Endothelial cell of umbilical vein (primary cell): ENCODE measurements at regions not wholly inside any gene's neighbourhood (a gene's known extent, or its start where the extent isn't known, plus 50 kb on each side); places are given as distances from the start of the nearest gene placed in this dataset.

Experiments used
- BruUV-seq: library from RNA; stranded (reverse); fragments of 400-500 nt; replicated peaks from 2 replicates; lab custom pipeline; 2021; lab: Mats Ljungman, UMichigan
- CTCF ChIA-PET: fragments of 300-600, 350-600 bp; sonication (Branson Sonifier 250); formaldehyde crosslinking; loops from one replicate; lab custom pipeline; 2021; ENCODE audit warnings: antibody characterized with exemption, inconsistent platforms; lab: Charles Lee
- POLR2A ChIA-PET: fragments of 300-600, 350-600 bp; sonication (Branson Sonifier 250); formaldehyde crosslinking; loops from one replicate; lab custom pipeline; 2021; ENCODE audit warnings: antibody characterized with exemption, inconsistent platforms; lab: Charles Lee
- DNase-seq: peaks from one replicate; pipeline ENCODE4 v3.0.0-alpha.2; 2011; ENCODE audit warnings: low read depth, low spot score
- FAIRE-seq: peaks from 2 replicates; lab custom pipeline; 2011; peaks lifted over from hg19 to GRCh38; lab: Jason Lieb, UNC
- H2AFZ ChIP-seq: 2 replicates; pipeline ENCODE4 v1.6.0; 2012; ENCODE audit warnings: low read depth, low read length, control low read depth, inconsistent platforms
- H3K27ac ChIP-seq: 2 replicates; pipeline ENCODE4 v1.5.1; 2011; ENCODE audit warnings: low read depth, mild to moderate bottlenecking, control low read depth, low read length, moderate library complexity; ENCODE audit not compliant: insufficient read depth
- H3K27me3 ChIP-seq, 2 experiments: 2 replicates each; pipeline versions ENCODE4 v1.6.0 to v1.6.1; 2011; ENCODE audit warnings: low read length in 2 of 2, mixed read lengths in 1 of 2; ENCODE audit not compliant: control insufficient read depth in 2 of 2, insufficient read depth in 2 of 2
- H3K36me3 ChIP-seq, 2 experiments: 2 replicates in 1 of 2; 3 replicates in 1 of 2; pipeline ENCODE4 v1.5.1; 2011; ENCODE audit warnings: low read length in 2 of 2, mild to moderate bottlenecking in 1 of 2, moderate library complexity in 1 of 2; ENCODE audit not compliant: control insufficient read depth in 2 of 2, insufficient read depth in 2 of 2; ENCODE audit errors: extremely low read depth in 1 of 2
- H3K4me1 ChIP-seq: 3 replicates; pipeline ENCODE4 v1.5.1; 2011; ENCODE audit warnings: mild to moderate bottlenecking, low read length; ENCODE audit not compliant: control insufficient read depth, insufficient read depth; ENCODE audit errors: extremely low read depth
- H3K4me2 ChIP-seq: 2 replicates; pipeline ENCODE4 v1.6.1; 2011; ENCODE audit warnings: low read length, control low read depth, mixed read lengths; ENCODE audit not compliant: insufficient read depth
- H3K4me3 ChIP-seq, 3 experiments: fragments of 200-600 bp in 1 of 3; sonication (generic), shearing (Covaris generic) in 1 of 3; replicated peaks in 1 of 3; 2 replicates each; pipeline ENCODE4 v1.5.1; 2011 to 2016; ENCODE audit warnings: control low read depth in 3 of 3, low read length in 3 of 3, mild to moderate bottlenecking in 2 of 3, inconsistent platforms in 1 of 3, low read depth in 1 of 3, moderate library complexity in 1 of 3; ENCODE audit not compliant: insufficient read depth in 1 of 3
- H3K79me2 ChIP-seq: 2 replicates; pipeline ENCODE4 v1.6.0; 2012; ENCODE audit warnings: low read length, inconsistent platforms; ENCODE audit not compliant: control insufficient read depth, insufficient read depth
- H3K9ac ChIP-seq: replicated peaks from 2 replicates; pipeline ENCODE3; 2011; ENCODE audit warnings: low read length, control low read depth; ENCODE audit not compliant: insufficient read depth; ENCODE audit errors: extremely low read depth
- H3K9me1 ChIP-seq: replicated peaks from 3 replicates; pipeline ENCODE4 v1.6.0; 2011; ENCODE audit warnings: mild to moderate bottlenecking, low read length; ENCODE audit not compliant: control insufficient read depth, insufficient read depth; ENCODE audit errors: extremely low read depth
- H3K9me3 ChIP-seq: replicated peaks from 2 replicates; pipeline ENCODE4 v1.5.1; 2012; ENCODE audit warnings: low read length, inconsistent platforms; ENCODE audit not compliant: control insufficient read depth, insufficient read depth
- H4K20me1 ChIP-seq: replicated peaks from 2 replicates; pipeline ENCODE3; 2011; ENCODE audit warnings: mild to moderate bottlenecking, low read length; ENCODE audit not compliant: control insufficient read depth, insufficient read depth; ENCODE audit errors: extremely low read depth
- EZH2 ChIP-seq: IDR thresholded peaks from 2 replicates; pipeline ENCODE4 v1.6.1; 2012; ENCODE audit warnings: borderline replicate concordance, low read depth, mild to moderate bottlenecking, moderate library complexity, low read length, inconsistent platforms; ENCODE audit not compliant: severe bottlenecking
- FOS ChIP-seq: IDR thresholded peaks from 2 replicates; pipeline ENCODE4 v1.6.1; 2011; ENCODE audit warnings: mild to moderate bottlenecking, low read length, moderate library complexity, borderline replicate concordance; ENCODE audit not compliant: insufficient read depth
- GATA2 ChIP-seq: IDR thresholded peaks from 2 replicates; pipeline ENCODE4 v1.7.0; 2011; ENCODE audit warnings: low read depth, mild to moderate bottlenecking, moderate library complexity, mixed read lengths, low read length; ENCODE audit not compliant: insufficient read length, insufficient read depth
- JUN ChIP-seq: IDR thresholded peaks from 2 replicates; pipeline ENCODE4 v1.6.1; 2011; ENCODE audit warnings: borderline replicate concordance, low read depth; ENCODE audit not compliant: insufficient read length, insufficient read depth
- MYC ChIP-seq: IDR thresholded peaks from one replicate; pipeline ENCODE4 v1.6.1; 2011; ENCODE audit warnings: mild to moderate bottlenecking, low read depth, low read length
- POLR2A ChIP-seq: IDR thresholded peaks from 2 replicates; pipeline ENCODE4 v1.6.1; 2012; ENCODE audit warnings: low read depth, mild to moderate bottlenecking, control low read depth, low read length
- POLR2AphosphoS5 ChIP-seq: IDR thresholded peaks from 2 replicates; pipeline ENCODE4 v1.6.1; 2012; ENCODE audit warnings: low read depth, mild to moderate bottlenecking, control low read depth, low read length, moderate library complexity; ENCODE audit not compliant: insufficient read depth
- dilution Hi-C: fragments of 300-500 bp; cut with MboI; formaldehyde crosslinking; loops from one replicate; pipeline ENCODE4 v1.15.0; 2019; ENCODE audit warnings: low sequenced_read_pairs; ENCODE audit not compliant: extremely low pct_ligation_motif_present
- intact Hi-C: fragments of 100-400 bp; cut with micrococcal nuclease; formaldehyde crosslinking; loops from one replicate; pipeline ENCODE4 v1.10.0; 2022
- TF ChIP-seq, protein P1 (sequence below), 2 donors: IDR thresholded peaks; 1 replicate in 1 of 2; 2 replicates in 1 of 2; pipeline ENCODE4 v1.5.1; 2011; ENCODE audit warnings: low read length in 2 of 2, mild to moderate bottlenecking in 2 of 2, moderate library complexity in 2 of 2, control low read depth in 1 of 2, inconsistent platforms in 1 of 2, low read depth in 1 of 2; ENCODE audit not compliant: insufficient read depth in 1 of 2; ENCODE audit errors: extremely low read depth in 1 of 2
- TF ChIP-seq, protein P2 (sequence below): IDR thresholded peaks from 2 replicates; pipeline ENCODE4 v1.6.1; 2011; ENCODE audit not compliant: insufficient read depth, insufficient read length

DNA sequence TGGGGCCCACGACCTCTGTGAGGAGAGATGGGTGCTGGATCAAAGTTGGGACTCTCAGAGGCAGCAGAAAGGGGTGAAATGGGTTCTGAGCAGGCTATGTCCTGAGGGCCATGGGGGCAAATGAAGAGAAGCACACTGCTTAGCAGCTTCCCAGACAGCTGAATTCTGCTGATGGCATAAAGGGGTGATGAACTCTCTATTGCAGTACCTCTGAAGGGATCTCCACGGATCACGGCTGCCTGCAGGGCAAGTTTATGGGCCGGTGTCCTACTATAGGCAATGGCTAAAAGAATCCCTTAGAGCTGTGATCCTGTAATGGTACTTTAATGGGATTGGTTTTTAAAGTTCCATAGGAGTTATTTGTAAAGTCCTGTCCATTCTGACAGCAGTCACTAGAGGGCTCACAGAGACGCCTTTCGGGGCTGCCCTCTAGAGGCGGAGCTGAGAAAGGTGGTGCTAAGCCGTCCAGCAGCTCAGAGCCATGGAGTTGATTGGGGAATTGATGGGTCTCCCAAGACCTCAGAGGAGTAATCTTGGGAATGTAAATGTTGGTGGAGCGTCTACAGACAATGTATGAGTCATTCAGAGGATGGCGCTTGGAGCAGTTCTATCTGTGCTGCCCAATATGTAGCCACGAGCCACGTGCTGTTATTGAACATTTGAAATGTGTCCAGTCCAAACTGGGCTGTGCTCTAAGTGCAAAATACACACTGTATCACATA is 287.3 kb downstream of the COG6 start:
- Histone ChIP-seq H3K27ac (no peak overlapping the region), H3K36me3 (no peaks in the 10 kb centered on the region), H3K27me3 (no peaks in the 10 kb centered on the region), H3K4me3 (no peak overlapping the region), H4K20me1 (no peaks in the 10 kb centered on the region), H3K9ac (no peak overlapping the region), H3K9me1 (no peaks in the 10 kb centered on the region), H2AFZ (peak overlapping the region; percentile 18), H3K4me1 (peaks cover 3% of the 10 kb centered on the region), H3K79me2 (no peaks in the 10 kb centered on the region), H3K4me2 (no peak overlapping the region), H3K9me3 (no peaks in the 10 kb centered on the region)
- dilution Hi-C loops (no loop called here), intact Hi-C loops (loop anchor here (1.0 to 10.0 kb wide), 5 partner anchors 48 to 739 kb away; partner anchors contain the start of gene FOXO1)
- no TSS peak for BruUV-seq
- TF ChIP-seq, protein P1, sequence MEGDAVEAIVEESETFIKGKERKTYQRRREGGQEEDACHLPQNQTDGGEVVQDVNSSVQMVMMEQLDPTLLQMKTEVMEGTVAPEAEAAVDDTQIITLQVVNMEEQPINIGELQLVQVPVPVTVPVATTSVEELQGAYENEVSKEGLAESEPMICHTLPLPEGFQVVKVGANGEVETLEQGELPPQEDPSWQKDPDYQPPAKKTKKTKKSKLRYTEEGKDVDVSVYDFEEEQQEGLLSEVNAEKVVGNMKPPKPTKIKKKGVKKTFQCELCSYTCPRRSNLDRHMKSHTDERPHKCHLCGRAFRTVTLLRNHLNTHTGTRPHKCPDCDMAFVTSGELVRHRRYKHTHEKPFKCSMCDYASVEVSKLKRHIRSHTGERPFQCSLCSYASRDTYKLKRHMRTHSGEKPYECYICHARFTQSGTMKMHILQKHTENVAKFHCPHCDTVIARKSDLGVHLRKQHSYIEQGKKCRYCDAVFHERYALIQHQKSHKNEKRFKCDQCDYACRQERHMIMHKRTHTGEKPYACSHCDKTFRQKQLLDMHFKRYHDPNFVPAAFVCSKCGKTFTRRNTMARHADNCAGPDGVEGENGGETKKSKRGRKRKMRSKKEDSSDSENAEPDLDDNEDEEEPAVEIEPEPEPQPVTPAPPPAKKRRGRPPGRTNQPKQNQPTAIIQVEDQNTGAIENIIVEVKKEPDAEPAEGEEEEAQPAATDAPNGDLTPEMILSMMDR (IDR thresholded peaks at IDR 0.05; ENCODE audit: extremely low read depth in 1 of 2, insufficient read depth in 1 of 2, low read depth in 1 of 2, low read length in 2 of 2): peak; percentile 86 to 94
- TF ChIP-seq, protein P2, sequence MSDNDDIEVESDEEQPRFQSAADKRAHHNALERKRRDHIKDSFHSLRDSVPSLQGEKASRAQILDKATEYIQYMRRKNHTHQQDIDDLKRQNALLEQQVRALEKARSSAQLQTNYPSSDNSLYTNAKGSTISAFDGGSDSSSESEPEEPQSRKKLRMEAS: no peak
- DNase-seq (peak; percentile 71), FAIRE-seq (peak; percentile 79)
- POLR2A ChIA-PET: no interaction called here
- CTCF ChIA-PET: interaction anchor here (0.5 to 3.1 kb wide), 53 partner anchors 9 to 836 kb away, joined by 3 to 39 read pairs (median 4); no protein-coding TSS in a partner anchor

DNA sequence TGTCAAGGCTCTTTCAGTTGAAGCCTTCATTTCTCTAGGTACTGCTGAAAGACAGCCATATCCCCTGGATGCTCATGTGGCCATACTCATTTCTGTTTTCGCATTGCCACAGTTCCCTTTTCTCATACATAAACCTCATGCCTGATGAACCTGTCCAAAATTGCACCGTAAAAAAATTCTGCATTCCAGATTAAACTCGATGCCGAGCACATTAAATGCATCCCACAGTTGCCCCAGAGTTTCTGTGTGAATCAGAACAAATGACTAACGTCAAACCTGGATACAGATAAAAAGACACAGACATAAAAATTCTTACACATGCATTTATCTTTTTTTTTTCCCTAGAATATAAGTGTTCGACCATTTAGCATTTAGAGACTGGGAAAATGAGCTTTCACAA is 288.2 kb downstream of the COG6 start:
- BruUV-seq: no TSS peak
- no peak for DNase-seq
- Histone ChIP-seq H3K9me3 (no peaks in the 10 kb centered on the region), H4K20me1 (no peaks in the 10 kb centered on the region), H3K9me1 (no peaks in the 10 kb centered on the region), H3K79me2 (no peaks in the 10 kb centered on the region), H3K27ac (no peak overlapping the region), H3K27me3 (no peaks in the 10 kb centered on the region), H2AFZ (peak overlapping the region; percentile 39), H3K9ac (no peak overlapping the region), H3K36me3 (no peaks in the 10 kb centered on the region), H3K4me1 (peaks cover 3% of the 10 kb centered on the region), H3K4me2 (no peak overlapping the region), H3K4me3 (no peak overlapping the region)
- no peak for TF ChIP-seq POLR2A
- TF ChIP-seq MYC: no peak
- TF ChIP-seq JUN: no peak
- TF ChIP-seq POLR2AphosphoS5: no peak
- TF ChIP-seq FOS: no peak
- TF ChIP-seq GATA2: no peak
- TF ChIP-seq EZH2: no peak
- TF ChIP-seq, protein P1 (IDR thresholded peaks at IDR 0.05; ENCODE audit: extremely low read depth in 1 of 2, insufficient read depth in 1 of 2, low read depth in 1 of 2, low read length in 2 of 2): no peak
- CTCF ChIA-PET: interaction anchor here (0.9 to 3.1 kb wide), 14 partner anchors 10 to 834 kb away, joined by 3 to 24 read pairs (median 6); no protein-coding TSS in a partner anchor
- dilution Hi-C loops (no loop called here), intact Hi-C loops (loop anchor here (1.0 to 10.0 kb wide), 4 partner anchors 49 to 723 kb away; partner anchors contain the start of gene FOXO1)
- no peak for FAIRE-seq
- POLR2A ChIA-PET: no interaction called here
